GM12864 (cell line): ENCODE measurements at regions not wholly inside any gene's neighbourhood (a gene's known extent, or its start where the extent isn't known, plus 50 kb on each side); places are given as distances from the start of the nearest gene placed in this dataset.

Source experiments
- DNase-seq: peaks from one replicate; pipeline ENCODE4 v3.0.0-alpha.2; 2011; ENCODE audit warnings: low read depth
- H3K4me3 ChIP-seq: 2 replicates; pipeline ENCODE4 v1.5.1; 2011; ENCODE audit warnings: mild to moderate bottlenecking, low read depth, low read length, control low read depth
- TF ChIP-seq, protein P1 (sequence below): IDR thresholded peaks from 2 replicates; pipeline ENCODE4 v1.5.1; 2011; ENCODE audit warnings: low read depth, mild to moderate bottlenecking, moderate library complexity, low read length, control low read depth, inconsistent platforms; ENCODE audit errors: missing control alignments

- no peak for DNase-seq
- TF ChIP-seq, protein P1, sequence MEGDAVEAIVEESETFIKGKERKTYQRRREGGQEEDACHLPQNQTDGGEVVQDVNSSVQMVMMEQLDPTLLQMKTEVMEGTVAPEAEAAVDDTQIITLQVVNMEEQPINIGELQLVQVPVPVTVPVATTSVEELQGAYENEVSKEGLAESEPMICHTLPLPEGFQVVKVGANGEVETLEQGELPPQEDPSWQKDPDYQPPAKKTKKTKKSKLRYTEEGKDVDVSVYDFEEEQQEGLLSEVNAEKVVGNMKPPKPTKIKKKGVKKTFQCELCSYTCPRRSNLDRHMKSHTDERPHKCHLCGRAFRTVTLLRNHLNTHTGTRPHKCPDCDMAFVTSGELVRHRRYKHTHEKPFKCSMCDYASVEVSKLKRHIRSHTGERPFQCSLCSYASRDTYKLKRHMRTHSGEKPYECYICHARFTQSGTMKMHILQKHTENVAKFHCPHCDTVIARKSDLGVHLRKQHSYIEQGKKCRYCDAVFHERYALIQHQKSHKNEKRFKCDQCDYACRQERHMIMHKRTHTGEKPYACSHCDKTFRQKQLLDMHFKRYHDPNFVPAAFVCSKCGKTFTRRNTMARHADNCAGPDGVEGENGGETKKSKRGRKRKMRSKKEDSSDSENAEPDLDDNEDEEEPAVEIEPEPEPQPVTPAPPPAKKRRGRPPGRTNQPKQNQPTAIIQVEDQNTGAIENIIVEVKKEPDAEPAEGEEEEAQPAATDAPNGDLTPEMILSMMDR = no peak
- no peak overlapping the region for H3K4me3 ChIP-seq
Observed at GRCh38 chr16:52238710-52239109, 308.2 kb downstream of the TOX3 start.

DNA sequence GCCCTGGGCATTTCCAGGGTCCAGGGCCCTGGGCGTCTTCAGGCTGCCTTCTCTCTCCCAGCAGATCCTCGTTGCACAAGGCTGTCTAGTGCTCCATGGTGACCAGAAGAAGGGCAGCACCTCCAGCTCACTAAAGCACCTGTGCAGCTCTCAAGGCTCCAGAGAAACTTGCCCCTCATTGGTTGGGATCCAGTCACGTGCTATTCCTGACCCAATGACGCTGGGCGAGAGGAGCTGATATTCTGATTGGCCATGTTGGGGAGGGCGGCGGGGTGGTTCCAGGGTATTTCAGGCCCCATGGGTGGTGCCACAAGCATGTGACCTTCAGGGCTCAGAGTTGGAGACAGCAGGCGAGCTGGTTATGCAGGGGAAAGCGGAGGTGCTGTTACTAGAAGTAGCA lies 309.1 kb downstream of the TOX3 start:
- no peak overlapping the region for H3K4me3 ChIP-seq
- DNase-seq = no peak
- TF ChIP-seq, protein P1 = no peak

DNA sequence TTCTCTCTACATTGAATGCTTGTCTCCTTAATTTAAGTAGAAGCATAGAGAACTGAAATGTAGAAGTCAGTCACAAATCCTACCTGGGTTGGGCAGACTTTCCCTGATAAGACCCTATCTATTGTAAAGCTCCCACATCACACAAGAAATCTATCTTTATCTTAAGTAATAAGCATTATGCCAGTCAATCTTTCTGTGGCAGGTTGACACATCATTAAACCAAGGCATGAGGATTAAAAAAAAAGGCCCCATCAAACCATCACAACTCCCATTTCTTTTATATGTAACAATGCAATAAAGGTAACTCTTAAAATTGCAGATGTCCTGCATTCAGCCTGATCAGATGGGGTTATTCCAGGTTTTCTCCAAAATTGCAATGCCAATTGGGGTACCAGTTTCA lies 311.8 kb downstream of the TOX3 start:
- DNase-seq = no peak
- TF ChIP-seq, protein P1 = no peak

DNA sequence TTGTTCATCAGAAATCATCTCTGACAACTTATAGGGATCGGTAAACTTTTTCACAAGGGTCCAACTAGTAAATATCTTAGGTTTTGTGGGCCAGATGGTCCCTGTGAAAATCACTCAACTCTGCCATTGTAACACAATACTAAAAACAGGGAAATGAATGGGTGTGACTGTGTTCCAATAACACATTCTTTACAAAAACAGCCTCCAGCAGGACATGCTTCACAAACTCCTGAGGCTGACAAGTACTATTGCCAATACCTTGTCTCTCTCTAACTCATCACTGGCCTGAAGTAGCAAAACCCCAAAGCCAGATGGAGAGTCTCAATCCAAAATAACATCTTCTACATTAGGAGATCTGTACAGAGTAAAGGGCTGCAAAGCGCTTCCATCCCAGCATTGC lies 312.3 kb downstream of the TOX3 start:
- TF ChIP-seq, protein P1 = no peak
- DNase-seq = no peak

More for the DNA sequence above, 311.8 kb downstream of the TOX3 start:
- no peak overlapping the region for H3K4me3 ChIP-seq

GRCh38 chr16:52229471-52229870 lies 317.5 kb downstream of the TOX3 start:
- TF ChIP-seq, protein P1 = no peak
- no peak overlapping the region for H3K4me3 ChIP-seq
- no peak for DNase-seq

More for the DNA sequence above, 312.3 kb downstream of the TOX3 start:
- no peak overlapping the region for H3K4me3 ChIP-seq

GRCh38 chr16:52227851-52228250 lies 319.1 kb downstream of the TOX3 start:
- no peak for DNase-seq
- TF ChIP-seq, protein P1 = no peak
- no peak overlapping the region for H3K4me3 ChIP-seq

- no peak for DNase-seq
- no peak overlapping the region for H3K4me3 ChIP-seq
- TF ChIP-seq, protein P1 = no peak
Observed at GRCh38 chr16:52212841-52213240, 334.1 kb downstream of the TOX3 start.
